Brain pericyte (primary cell): ENCODE measurements at regions not wholly inside any gene's neighbourhood (a gene's known extent, or its start where the extent isn't known, plus 50 kb on each side); places are given as distances from the start of the nearest gene placed in this dataset.
"Not testable (repeated sequence)": the region's sequence is repeated elsewhere in the genome, so short reads cannot be mapped to it uniquely, and the experiment has no call there.

ENCODE experiments used
- DNase-seq: peaks from one replicate; pipeline ENCODE4 v3.0.0-alpha.2; 2012; ENCODE audit warnings: low read depth, low spot score

GRCh38 chr5:111977436-111977829 lies 220.4 kb upstream of the NREP start:
- no peak for DNase-seq

DNA sequence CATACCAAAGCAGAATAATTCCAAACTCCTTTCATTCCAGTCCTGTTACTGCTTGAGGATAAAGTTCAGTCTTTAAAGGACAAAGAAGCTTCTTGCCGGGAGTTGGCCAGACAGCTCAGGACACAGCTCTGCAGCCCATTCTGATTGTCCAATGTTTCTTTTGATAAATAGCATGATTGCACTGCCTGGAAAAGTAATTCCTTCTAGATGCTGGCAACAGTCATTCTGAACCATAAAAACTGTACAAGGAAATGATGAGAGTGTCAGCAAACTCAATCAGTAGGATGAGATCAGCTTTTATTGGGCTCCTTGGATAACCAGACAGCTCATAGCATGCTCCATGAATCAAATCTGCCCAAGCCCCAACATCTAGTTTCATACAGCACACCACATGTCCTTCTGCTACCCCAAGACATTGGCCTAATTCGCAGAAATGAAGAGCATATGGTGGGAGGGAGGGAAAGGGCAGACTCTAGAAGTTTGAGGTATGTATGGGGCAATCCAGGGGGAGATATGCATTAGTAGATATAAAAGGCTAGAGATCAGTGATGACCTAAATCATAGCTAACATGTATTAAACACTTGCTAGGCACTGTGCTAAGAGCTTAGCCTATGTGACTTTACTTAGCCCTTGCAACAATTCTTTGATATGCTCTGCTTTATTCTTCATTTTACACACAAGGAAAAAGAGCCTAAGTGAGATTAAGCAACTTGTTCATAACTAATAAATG lies 219.9 kb upstream of the NREP start:
- no peak for DNase-seq

DNA sequence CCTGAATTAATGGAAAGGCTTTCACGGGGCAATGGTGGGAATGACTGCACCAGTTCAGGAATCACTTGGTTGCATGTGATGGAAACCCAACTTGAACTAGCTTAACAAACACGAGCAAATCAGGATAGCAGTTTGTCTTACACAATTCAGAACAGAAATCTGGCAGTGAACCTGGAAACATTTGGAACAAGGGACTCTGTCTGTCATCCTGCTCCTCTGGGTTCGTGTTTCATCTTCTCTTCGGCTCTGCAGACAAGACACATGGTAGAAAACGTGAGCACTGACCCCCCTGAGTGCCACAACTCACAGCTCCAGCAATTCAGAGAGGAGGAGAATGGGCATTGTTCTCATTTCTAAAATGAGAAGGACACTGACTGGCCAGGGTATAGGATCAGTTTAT lies 218.1 kb upstream of the NREP start:
- DNase-seq = no peak

DNA sequence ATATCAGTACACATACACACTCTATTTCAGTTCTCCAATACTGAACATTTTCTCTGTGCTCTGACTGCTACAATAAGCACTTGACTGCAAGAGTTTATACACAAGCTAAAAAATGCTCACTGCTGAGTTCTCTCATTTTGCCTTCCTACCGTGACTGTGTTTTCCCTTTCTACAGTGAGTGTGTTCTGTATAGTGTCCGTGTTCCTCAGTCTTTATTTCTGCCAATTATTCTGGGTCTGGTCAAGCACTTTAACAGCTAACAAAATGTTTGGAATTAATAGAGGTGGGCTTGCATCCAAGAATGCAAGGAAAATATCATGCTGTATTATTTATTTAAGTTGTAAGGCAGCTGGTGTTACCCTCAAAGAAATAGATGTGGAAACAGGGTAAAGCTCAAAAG lies 217.0 kb upstream of the NREP start:
- DNase-seq = peak; percentile 56

DNA sequence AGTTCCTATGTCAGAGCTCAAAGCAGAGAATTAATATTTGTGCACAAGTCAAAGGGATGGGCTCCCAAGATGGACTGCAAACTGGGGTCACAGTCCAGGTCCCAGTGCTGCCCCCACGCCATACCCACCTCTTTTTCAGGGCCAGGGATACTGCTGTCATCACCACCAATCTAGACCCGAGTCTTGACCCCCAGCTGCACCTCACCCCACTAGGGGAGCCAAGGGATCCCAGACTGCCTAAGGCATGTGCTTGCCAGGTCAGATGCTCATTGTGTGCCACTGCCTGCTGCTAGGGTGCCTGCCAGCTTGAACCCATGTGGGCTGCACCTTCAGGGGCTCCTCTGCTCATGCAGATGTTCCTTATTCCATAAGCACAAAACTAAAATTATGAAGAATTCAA lies 215.6 kb upstream of the NREP start:
- no peak for DNase-seq

GRCh38 chr5:111972080-111972479 lies 215.1 kb upstream of the NREP start:
- no peak for DNase-seq

DNA sequence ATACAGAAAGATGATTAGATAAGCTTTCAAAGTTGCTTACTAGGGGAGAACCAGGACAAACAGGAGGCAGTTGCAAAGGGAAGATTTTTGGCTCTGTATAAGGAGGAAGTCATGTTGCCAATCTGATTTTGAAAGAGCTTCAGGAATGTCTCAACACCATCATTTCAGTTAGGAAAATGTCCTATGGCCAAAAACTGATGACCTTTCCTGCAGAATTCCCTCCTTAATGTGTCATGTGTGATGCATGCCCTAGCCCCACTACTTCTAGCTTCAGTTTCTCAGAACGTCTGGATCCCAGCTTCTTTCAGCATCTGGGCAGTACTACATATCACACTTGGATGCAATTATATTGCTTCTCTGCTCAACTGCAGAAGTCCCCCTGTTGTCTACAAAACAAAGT lies 211.5 kb upstream of the NREP start:
- DNase-seq = no peak

- DNase-seq = no peak
Measured at GRCh38 chr5:111967463-111967862, 210.5 kb upstream of the NREP start.

- DNase-seq = no peak
Measured at GRCh38 chr5:111966290-111966689, 209.3 kb upstream of the NREP start.

DNA sequence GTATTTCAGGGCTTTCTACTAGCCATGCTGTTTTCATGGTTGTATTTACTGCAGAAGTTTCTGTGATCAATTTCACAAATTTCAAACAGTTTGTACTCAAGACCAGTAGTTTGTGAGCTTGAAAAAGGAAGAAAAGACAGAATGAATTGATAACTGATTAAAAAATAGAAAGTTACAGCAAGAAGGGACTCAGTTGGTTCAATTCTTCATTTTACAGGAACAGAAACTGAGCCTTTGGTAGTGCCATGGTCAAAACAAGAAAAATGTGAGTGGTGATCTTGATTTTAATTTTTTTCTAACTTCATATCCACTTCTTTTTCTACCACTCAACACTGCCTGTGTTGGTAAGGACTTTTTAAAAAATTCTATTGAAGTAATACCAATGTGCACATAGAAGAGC lies 206.6 kb upstream of the NREP start:
- DNase-seq = no peak

GRCh38 chr5:111962906-111963305 lies 205.9 kb upstream of the NREP start:
- no peak for DNase-seq

DNA sequence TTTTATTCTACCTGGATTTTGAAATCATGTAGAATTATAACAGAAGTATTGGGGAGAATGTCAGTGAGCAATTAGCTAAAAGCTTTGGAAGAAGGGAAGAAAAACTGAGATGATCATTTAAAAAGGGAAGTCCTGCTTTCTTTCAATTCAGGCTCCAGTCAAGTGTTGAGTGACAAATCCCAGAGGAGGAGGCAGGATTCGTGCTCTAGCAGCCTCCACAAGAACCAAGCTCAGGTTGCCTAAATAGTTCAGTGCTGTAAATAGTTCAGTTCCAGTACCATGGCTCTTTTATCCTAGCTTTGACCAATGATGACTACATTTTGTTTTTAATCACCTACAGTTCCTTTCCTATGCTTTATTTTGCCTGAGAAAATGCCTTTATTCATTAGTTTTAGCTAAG lies 204.9 kb upstream of the NREP start:
- DNase-seq = no peak

- DNase-seq = no peak
Measured at GRCh38 chr5:111960476-111961215, 203.7 kb upstream of the NREP start.

- no peak for DNase-seq
Measured at GRCh38 chr5:111958851-111959250, 201.9 kb upstream of the NREP start.

DNA sequence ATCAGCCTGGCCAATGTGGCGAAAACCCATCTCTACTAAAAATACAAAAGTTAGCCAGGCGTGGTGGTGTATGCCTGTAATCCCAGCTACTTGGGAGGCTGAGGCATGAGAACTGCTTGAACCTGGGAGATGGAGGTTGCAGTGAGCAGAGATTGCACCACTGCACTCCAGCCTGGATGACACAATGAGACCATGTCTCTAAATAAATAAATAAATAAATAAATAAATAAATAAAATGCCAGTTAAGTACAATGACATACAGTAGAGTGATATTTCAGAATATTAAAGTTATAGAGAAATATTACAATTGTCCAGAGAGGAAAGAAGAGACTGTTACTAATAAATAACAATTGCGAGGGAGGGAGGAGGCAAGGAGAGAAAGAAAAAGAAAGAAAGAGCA lies 199.8 kb upstream of the NREP start:
- not testable (repeated sequence) for DNase-seq

DNA sequence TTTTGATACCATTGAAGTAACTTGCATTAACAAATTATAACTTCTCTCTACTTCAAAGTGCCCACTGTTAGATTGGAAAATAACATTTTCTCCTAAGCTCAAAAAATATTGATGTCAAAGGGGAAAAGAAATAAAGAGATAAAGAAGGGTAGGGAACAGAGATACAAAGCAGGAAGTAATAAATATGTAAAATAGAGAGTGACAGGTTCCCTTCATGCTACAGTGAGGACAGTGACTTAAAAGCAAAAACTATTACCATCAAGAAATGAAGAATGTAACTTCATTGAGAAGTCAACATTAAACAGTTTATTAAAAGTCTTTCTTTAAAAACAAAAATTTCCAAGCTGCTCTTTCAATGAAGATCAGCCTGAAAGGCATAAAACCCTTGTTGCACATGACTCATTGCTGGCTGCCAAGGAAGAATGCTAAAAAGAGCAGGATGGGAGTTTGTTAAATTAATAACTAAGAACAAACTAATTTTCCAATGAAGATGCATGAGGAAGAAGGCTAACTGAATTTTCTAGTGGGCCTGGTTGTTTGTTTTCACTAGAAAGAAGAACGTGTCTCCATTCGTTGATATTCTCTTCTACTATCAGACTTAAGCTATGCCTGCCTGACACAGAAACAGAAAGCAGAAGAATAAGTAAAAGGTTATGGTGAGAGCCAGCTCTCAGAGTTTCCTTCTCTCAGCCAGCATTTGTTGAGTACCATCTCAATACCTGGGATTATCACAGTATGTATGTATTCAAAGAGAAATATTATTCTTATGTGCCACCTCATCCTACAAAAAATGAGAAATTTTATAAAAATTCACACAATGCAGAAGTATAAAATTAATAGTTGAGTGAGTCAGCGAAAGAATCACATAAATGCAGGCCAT lies 197.8 kb upstream of the NREP start:
- no peak for DNase-seq

DNA sequence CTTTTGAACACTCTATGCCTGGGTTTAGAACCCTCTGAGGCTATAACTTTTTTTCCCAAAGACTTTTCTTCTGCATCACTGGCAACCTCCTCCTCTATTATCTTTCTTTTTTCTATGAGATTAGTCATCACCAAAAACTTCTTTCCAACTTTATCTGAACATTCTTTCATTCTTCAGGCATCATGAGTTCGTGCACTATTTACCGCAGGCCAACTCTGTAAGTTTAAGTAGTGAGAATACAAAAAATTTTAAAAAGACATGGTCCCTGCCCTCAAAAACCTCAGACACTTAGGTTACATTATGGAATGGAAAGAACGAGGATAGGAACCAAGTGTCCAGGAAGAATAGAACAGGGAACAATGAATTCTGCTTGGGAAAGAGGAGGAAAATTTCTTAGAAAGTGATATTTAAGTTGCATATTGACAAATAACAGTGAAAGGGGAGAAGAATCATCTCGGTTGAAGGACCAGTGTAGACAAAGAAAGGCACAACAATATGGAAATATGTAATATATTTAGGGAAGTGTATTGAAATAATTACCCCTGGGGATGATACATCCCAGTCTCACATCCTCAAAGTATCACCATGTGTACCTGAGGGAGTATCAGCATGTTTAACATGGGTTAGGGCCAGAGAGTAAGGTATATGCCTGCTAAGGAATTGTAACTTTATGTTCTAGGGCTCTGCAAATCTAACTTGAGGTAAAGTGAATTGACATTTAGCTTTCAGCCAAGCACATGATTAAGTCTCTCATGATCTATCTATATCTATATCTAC lies 196.5 kb upstream of the NREP start:
- DNase-seq = no peak

- no peak for DNase-seq
Measured at GRCh38 chr5:111952555-111952954, 195.6 kb upstream of the NREP start.

DNA sequence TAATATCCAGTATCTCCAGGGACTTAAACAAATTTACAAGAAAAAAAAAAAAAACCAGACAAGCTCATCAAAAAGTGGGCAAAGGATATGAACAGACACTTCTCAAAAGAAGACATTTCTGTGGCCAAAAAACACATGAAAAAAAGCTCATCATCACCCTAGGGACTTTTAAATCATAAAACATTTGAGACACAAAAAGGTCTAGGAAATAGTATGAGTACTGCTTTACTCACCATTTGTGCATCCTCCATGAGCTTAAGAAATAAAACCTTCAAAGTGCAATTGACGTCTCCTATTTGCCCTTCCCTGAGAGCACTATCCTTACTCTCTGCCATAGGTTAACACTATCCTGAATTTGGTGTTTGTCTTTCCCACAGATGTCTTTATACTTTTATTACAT lies 193.7 kb upstream of the NREP start:
- DNase-seq = no peak

DNA sequence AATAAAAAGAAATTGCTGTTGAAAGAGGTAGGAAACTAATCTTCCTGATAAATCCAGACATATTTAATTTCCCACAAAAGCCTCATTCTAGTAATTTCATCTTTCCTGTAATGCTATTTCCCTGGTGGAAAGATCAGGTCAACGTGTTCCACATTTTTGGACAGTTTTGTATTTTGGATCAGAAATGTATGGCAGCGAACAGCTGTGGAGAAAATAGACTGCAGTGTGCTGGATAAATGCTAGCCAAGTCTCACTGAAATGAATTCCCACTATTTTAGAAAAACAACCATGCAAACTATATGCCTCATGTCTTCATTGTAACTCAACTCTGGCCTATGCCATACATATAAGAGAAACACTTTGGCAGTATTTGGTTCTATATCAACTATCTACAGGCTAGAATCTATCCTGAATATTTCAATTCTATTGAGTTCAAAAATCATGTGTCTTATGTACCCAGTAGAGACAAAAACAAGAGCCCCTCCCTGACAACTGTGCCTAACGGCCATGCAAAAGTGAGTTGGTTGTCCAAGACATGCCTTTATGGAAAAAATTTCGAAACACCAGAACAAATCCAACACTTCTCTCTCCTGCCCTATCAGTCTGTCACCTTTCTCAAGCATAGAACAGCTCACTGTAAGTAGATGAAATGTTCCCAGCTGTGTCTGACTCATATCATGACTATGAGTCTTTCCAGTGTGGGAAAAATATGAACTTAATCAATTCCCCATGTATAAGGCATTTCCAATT lies 191.3 kb upstream of the NREP start:
- peak; percentile 74 for DNase-seq

DNA sequence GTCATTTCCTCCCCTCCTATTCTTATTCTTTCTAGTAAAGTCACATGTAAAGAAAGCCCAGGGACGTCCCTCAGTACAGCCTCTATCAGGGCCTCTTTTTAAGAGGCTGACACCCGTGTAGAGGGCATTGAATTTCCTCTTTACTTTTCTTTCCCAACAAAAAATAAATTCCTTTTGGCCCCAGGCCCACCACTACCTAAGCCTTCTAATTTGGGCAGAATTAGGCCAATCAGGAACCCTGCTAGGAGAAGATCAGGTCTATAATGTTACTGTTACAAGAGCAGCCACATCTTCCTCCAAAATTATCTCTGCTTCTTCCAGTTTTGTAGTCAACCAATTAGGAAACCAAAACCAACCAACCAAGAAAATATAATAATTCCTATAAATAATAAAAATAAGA lies 189.6 kb upstream of the NREP start:
- DNase-seq = no peak
